ENCODE measurements at regions not wholly inside any gene's neighbourhood (a gene's known extent, or its start where the extent isn't known, plus 50 kb on each side); places are given as distances from the start of the nearest gene placed in this dataset.
A peak's percentile ranks its signal among the peaks of the same experiment; 100 is the strongest.

DNA sequence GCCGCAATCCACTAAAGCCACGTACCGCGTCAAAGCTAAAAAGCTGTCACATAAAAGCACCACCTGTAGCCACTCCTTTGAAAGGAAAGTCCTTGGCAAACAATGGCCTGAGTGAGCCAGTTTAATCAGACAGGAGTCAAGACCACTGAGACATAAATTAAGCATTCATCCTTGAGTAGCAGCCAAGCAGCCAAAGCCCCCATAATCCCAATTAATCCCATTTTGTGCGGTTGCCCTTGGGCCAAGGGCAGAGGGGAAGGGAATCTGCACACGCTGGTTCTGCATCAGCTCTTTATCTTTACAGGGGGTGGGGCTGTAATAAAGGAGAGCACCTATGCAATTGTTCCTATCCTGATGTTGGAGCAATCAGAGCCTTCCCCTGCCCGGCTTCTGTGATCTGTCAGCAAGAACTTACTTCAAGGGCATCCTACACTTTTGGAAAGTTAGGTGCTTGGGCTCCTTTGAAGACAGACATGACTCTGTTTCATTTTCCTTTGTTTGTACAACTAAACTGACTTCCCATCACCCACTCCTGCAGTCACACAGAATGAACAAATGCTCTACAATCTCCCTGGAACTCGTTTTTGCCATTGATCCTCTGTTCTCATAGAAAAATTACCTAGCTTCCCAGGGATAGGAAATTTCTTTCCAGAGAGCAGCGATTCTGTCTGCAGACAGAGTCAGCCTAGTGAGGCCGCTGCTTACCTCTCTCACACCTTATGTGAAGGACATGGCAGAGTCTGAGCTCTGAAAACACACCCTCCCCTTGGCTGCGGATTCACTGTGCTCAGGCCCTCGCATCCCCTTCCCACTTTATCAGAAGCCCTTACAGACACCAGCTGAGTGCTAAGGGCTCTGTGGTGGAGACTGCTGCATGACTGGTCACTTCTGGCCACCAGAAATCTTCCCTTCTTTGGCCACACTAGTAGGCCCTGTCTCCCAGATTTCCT is 116.2 kb upstream of the TBCA start:
- DNase-seq (ENCODE audit: low read depth, low spot score): no peak
- H3K4me3 ChIP-seq (ENCODE audit: low read depth, low read length): no peak overlapping the region
- POLR2A ChIA-PET: no interaction called here
- TF ChIP-seq, protein P1, sequence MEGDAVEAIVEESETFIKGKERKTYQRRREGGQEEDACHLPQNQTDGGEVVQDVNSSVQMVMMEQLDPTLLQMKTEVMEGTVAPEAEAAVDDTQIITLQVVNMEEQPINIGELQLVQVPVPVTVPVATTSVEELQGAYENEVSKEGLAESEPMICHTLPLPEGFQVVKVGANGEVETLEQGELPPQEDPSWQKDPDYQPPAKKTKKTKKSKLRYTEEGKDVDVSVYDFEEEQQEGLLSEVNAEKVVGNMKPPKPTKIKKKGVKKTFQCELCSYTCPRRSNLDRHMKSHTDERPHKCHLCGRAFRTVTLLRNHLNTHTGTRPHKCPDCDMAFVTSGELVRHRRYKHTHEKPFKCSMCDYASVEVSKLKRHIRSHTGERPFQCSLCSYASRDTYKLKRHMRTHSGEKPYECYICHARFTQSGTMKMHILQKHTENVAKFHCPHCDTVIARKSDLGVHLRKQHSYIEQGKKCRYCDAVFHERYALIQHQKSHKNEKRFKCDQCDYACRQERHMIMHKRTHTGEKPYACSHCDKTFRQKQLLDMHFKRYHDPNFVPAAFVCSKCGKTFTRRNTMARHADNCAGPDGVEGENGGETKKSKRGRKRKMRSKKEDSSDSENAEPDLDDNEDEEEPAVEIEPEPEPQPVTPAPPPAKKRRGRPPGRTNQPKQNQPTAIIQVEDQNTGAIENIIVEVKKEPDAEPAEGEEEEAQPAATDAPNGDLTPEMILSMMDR (IDR thresholded peaks at IDR 0.05; ENCODE audit: insufficient read depth, low read length, missing control alignments): no peak
- CTCF ChIA-PET: interaction anchor here (0.6 to 1.1 kb wide), 2 partner anchors 12 to 14 kb away, joined by 3 to 4 read pairs; no protein-coding TSS in a partner anchor

DNA sequence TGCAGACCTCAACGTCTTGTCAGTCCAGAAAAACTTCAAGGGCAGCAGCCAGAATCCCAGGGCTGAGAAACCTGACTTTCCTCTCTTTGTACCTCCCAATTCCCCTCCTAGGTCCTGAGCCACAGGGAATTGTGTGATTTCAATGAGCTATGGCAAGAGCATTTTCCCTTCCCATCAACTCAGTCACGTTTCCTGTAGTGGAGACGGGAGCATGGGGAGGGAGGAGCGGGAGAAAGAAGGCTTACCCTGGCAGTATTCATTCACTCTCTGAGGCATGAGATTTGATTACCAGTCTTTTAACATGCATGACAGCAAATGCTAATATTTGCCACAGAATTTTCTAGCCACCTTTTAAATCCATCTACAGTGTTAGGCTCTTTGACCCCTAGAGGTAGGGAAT is 109.4 kb upstream of the TBCA start:
- POLR2A ChIA-PET: no interaction called here
- CTCF ChIA-PET: interaction anchor here (0.9 kb wide), 1 partner anchor 17 kb away, joined by 3 read pairs; no protein-coding TSS in a partner anchor
- DNase-seq (ENCODE audit: low read depth, low spot score): no peak
- TF ChIP-seq, protein P1 (IDR thresholded peaks at IDR 0.05; ENCODE audit: insufficient read depth, low read length, missing control alignments): no peak
- H3K4me3 ChIP-seq (ENCODE audit: low read depth, low read length): no peak overlapping the region

- peak; percentile 53 for DNase-seq (ENCODE audit: low read depth, low spot score)
- H3K4me3 ChIP-seq (ENCODE audit: low read depth, low read length): no peak overlapping the region
- POLR2A ChIA-PET: no interaction called here
- TF ChIP-seq, protein P1 (IDR thresholded peaks at IDR 0.05; ENCODE audit: insufficient read depth, low read length, missing control alignments): no peak
- CTCF ChIA-PET: interaction anchor here (0.6 to 1.7 kb wide), 2 partner anchors 14 to 773 kb away, joined by 3 to 6 read pairs; no protein-coding TSS in a partner anchor
Measured at GRCh38 chr5:77882670-77883257, 106.6 kb upstream of the TBCA start.

DNA sequence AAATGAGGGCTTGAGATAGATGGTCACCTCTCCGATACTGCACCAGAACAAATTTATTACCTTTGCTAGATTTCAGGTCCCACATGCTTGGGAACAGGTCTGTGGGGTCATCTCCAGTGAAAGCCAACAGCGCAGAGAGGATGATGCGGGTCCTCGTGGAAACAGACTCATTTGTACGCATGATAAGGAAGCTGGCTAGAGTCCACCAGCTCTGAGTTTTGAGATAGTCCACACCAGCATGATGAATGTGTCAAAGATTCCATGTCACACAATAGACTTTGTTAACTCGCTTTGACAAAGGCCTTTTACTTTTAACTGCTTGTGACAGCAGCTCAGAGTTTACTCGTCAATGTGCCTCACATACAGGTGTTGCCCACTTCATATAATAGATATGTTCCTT is 105.4 kb upstream of the TBCA start:
- ChIA-PET CTCF (no interaction called here), POLR2A (no interaction called here)
- DNase-seq (ENCODE audit: low read depth, low spot score): no peak
- no peak overlapping the region for H3K4me3 ChIP-seq (ENCODE audit: low read depth, low read length)
- TF ChIP-seq, protein P1 (IDR thresholded peaks at IDR 0.05; ENCODE audit: insufficient read depth, low read length, missing control alignments): no peak

GRCh38 chr5:77877516-77878355 is 101.6 kb upstream of the TBCA start:
- ChIA-PET POLR2A (no interaction called here), CTCF (interaction anchor here (0.6 to 1.8 kb wide), 5 partner anchors 10 to 217 kb away, joined by 3 to 6 read pairs (median 3); no protein-coding TSS in a partner anchor)
- no peak for DNase-seq (ENCODE audit: low read depth, low spot score)
- TF ChIP-seq, protein P1 (IDR thresholded peaks at IDR 0.05; ENCODE audit: insufficient read depth, low read length, missing control alignments): no peak
- no peak overlapping the region for H3K4me3 ChIP-seq (ENCODE audit: low read depth, low read length)

All from AG04449 (cell line).